ENCODE measurements at regions not wholly inside any gene's neighbourhood (a gene's known extent, or its start where the extent isn't known, plus 50 kb on each side); places are given as distances from the start of the nearest gene placed in this dataset.

DNA sequence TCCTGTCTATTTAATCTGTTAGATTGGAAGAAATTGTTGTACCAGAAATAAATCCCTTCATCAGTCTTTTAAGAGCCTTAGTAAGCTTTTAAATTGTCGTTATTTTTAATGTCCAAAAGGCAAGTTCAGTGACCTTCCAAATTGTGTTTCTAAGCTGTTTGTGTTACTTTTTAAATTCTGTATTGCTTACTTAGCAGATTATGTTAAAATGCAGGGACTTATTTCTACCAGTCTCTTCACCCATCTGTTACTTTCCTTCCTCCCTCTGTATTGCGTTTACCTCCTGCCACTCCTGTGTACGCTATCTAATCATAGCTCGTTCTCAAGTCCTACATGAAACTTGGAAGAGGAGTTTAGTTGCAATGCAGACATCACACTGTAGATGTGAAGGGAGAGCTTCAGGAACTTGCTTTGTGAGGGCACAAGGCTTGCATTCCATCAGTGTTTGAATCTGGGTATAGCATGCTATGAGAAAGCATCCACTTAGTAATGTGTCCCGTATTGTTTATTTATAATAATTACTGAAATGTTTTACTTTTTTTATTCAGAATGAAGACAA, 406.5 kb upstream of the RGS6 start:
- no peak for DNase-seq (ENCODE audit: extremely low read depth in 1 of 2, low read depth in 1 of 2)

DNA sequence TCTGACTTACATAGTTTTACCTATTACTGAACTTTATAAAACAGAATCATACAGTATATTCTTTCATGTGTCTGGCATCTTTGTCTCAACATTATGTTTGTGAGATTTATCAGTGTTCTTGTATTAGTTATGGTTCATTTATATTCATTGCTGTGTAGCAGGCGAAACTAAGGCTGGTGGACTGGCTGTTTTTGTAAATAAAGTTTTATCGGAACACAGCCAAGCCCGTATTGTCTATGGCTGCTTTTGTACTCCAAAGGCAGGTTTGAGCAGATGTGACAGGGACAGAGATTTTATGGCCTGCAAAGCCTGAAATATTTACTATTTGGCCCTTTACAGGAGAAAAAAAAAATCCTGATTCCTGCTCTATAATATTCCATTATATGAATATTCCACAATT, 405.8 kb upstream of the RGS6 start:
- DNase-seq (ENCODE audit: extremely low read depth in 1 of 2, low read depth in 1 of 2): no peak

DNA sequence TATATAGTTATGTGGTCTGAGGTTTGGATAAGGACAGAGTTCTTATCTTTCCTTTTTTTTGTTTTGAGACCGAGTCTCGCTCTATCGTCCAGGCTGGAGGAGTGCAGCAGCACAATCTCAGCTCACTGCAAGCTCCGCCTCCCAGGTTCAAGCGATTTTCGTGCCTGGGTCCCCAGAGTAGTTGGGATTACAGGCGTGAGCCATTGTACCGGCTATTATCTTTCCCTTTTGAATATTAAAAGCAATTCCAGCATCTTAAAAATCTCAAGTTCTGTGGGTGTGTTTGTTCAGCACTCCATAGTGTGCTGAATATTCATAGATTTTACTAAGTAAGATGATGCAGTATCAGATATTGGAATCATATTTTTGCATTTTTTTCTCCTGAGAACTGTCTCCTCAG, 404.4 kb upstream of the RGS6 start:
- DNase-seq (ENCODE audit: extremely low read depth in 1 of 2, low read depth in 1 of 2): no peak

DNA sequence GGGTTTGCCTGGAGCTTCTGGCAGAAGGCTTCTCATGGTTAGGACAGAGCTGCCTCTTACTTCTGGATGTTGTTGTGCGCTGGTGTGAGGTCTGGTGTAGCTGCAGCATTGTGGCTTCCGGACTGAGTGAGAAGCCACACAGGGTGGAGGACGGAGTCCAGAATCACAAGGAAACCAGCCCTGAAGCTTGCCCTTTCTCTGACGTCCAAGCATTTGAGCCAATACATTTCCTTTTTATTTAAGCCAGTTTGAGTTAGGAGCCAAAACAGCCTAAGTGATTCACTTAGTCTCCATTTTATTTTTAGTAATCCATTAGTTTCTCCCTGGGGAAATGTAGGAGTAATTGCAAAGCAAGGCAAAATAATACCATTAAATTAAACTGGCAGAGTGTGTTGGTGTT, 402.4 kb upstream of the RGS6 start:
- no peak for DNase-seq (ENCODE audit: extremely low read depth in 1 of 2, low read depth in 1 of 2)

DNA sequence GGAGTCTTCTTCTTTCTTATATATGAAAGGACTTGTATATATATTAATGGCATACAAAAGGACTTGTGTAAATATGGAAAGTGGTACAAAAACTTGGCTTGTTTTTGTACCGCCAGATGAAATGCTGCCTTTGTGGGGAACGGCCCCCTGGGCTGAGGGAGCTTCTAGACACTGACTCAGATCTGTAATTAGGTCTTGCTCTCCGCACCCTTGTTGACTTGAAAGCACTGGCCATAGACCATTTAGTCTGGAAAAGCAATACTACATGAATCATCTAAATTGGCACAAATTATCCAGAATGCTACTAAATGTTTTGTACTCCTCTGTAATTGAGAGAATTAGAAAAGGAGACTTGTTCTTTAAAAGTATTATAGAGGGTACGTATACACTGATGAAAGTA, 399.9 kb upstream of the RGS6 start:
- no peak for DNase-seq (ENCODE audit: extremely low read depth in 1 of 2, low read depth in 1 of 2)

DNA sequence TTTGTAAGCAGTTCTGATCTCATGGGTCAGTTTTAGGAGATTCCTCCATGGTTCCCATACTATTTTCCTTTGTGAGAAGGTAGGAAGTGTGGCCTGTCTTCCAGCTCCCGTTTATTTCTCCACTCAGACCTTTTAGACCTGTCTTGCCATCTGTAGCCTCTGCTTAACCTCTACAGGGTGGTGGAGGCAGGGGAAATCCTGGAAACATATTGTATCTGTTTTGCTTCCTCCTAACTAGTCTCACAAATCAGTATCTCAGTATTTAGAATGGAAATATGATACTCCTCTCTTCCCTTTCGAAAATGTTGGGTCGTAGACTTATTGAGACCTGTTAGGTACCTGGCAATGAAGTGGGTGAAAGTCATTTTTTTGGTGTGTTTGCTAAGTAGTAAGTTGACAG, 399.4 kb upstream of the RGS6 start:
- DNase-seq (ENCODE audit: extremely low read depth in 1 of 2, low read depth in 1 of 2): no peak

DNA sequence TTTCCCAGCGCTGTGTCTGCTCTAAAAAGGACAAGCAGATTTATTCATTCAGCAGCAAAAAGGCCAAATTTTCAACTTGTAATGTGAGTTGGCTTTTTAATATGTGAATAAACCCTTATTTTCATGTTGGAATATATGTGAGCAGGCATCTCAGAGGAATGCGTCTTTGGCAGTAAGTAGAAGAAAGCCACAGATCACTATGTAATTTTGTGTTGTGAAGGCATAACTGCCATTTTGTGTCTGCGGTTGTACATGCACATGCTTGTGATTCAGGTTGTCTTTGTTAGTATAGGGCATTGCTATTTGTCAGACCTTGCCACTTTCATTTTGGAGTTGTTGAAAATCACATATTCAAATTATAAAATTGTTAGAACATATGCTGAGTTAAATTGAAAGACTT, 398.8 kb upstream of the RGS6 start:
- no peak for DNase-seq (ENCODE audit: extremely low read depth in 1 of 2, low read depth in 1 of 2)

DNA sequence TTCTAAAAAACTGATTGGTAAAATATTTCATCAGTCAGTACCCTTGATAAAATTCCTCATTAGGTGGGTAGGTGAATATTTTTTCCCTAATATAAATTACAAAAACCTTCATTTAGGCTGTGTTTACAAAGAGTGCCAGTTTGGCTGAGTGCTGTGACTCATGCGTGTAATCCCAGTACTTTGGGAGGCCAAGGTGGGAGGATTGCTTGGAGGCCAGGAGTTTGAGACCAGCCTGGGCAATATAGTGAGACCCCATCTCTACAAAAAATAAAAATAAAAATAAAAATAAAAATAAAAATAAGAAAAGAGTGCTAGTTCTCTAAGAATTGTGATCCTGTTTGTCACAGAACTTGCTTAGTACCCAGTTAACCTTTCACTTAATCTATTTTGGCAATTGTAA, 398.4 kb upstream of the RGS6 start:
- no peak for DNase-seq (ENCODE audit: extremely low read depth in 1 of 2, low read depth in 1 of 2)

DNA sequence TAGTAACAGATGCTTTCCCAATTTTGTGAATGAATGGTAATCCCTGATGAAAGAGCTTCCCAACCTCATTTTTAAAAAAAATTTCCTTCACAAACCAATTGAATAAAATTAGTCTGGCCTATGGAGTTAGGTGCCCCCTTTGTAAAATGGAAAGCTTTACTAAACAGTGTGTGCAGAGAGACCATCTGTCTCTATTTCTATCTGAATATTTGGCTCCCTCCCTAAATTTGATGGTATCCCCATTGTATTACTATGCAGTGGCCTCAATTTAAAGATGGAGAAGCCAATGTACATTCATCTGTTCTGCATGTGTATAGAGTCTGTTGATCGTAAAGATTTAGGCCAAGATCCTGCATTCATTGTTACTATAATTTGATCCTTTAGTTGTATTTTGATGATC, 397.7 kb upstream of the RGS6 start:
- DNase-seq (ENCODE audit: extremely low read depth in 1 of 2, low read depth in 1 of 2): no peak

DNA sequence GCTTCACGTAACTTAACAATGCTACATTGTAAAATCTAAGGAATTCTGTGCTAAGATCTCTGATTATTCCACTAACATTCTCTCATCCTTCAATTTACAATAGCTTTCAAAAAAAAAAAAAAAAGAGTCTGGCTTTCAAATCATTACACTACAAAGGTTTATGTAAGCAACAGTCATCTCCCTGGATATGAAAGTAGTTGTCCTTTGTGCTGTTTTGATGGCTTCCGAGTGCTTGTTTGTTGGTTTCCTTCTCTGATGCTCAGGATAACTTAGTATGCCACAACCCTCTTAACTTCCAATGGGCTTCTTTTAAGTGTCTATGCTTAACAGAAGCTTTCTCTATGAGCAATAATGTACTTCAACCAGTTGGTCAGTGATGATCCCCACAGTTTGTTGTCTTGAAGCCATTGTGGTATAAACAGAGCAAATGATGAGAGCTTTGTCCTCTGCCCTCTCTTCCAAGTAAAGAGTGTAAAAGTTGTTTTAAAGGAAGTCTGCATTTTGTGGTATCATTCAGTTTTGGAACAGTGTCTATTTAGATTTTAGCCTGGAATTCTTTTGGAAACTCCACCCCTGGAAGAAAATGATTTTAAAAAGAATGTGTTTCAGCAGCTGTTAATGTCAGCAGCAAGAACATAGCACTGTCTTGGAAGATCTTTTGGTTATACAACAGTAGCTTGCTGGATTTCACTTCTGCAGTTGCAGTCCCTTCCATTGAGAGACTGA, 396.1 kb upstream of the RGS6 start:
- no peak for DNase-seq (ENCODE audit: extremely low read depth in 1 of 2, low read depth in 1 of 2)

DNA sequence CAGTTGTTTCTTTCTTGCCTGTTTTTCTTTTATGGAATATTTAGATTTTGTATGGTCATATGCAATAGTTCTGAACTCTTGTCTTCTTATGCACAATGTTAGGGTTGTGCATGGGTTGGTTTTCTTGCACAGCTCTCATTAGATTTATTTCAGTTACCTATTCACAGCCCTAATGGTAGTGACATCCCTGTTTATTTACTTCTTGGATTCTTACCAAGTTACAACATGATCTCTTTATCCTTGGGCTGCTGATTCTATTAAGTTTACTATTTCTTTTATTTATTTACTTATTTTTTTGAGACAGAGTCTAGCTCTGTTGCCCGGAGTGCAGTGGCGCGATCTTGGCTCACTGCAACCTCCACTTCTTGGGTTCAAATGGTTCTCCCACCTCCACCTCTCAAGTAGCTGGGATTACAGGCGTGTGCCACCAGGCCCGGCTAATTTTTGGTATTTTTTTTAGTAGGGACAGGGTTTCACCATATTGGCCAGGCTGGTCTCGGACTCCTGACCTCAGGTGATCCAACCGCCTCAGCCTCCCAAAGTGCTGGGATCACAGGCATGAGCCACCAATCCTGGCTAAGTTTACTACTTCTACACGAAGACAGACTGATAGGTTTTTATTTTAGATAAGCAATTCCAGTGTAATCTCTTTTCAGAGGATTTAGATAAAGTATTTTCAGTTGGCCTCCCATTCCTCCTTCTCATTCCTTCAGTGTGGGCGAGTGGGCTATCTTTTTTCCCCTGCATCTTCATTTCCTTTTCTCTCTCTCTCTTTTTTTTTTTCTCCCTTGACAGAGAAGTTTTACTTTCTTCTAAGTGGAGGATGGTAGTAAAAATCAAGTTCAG, 395.1 kb upstream of the RGS6 start:
- no peak for DNase-seq (ENCODE audit: extremely low read depth in 1 of 2, low read depth in 1 of 2)

DNA sequence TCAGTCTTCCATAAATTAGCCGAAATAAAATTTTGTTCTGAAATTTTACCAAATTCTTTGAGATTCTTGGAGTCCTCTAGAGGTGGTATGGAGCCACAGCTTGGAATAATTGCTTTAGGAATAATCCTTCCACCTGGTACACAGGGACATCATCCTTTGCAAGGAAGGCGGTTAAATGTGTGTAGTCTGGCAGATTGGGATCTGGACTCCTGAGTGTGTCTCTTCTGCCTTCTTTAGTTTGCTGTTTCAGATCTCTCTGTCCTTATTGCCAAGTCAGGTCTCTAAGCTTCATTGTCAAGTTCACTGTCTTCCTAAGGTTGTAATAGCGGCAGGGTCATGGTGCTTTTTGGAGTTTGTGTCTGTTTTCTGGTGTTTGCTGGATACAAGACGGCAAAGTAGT, 393.9 kb upstream of the RGS6 start:
- DNase-seq (ENCODE audit: extremely low read depth in 1 of 2, low read depth in 1 of 2): no peak

DNA sequence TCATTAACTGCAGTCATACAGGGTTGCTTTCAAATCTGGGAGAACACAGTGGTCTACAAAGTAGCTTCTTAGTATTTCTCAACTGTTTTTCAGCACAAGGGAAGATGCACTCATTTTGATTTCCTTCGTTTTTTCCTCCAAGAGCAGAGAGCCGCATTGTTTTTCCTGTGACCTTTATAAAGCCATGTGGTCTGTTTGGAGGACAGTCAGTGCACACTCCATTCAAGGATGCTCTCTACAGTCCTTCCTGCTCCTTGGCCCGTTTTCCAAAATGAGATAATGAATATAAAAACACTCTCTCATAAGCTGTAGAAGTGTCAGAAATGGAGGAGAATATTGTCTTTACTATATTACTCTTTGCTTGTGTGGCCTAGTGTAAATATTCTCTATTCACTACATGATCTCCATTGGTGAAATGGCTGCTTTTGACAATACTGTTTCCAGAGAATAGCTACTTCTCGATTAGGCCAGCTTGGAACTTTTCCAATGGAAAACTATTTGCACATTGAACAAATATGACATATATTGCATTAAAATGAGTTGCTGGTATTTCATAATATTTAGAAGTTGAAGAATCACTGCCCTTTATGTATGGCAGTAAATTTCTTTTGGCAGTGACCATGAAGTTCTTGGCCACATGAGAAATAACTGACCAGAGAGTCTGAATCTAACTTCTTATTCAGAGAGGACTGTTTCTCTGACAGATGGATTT, 393.1 kb upstream of the RGS6 start:
- no peak for DNase-seq (ENCODE audit: extremely low read depth in 1 of 2, low read depth in 1 of 2)

DNA sequence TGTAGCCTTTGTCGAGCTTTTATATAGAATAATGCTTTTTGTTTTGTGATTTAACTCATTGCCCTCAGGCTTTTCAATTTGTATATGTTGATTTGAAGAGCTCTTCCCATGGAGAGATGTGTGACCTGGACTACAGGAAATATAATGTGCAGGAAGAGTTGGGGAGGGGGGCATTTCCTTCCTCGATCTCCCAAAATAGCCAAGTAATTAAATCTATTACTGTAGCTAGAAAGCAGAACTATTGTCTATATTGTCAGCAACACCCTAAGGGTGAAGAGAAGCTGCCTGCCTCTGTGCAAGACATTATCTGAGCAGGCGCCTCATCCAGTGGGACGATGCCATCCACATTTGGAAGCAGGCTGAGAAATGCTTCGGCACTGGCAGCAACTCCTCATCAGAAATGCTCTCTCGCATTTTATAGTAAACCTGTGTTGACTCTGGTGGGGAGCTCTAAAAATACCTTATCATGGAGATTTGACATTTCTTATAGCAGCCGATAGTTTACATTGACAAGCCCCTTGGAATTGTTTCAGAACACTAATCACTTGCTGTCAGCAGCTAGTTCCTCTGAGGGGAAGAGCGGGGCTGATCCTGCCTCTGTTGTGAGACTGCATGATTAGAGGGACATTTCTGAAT, 392.5 kb upstream of the RGS6 start:
- DNase-seq (ENCODE audit: extremely low read depth in 1 of 2, low read depth in 1 of 2): no peak

DNA sequence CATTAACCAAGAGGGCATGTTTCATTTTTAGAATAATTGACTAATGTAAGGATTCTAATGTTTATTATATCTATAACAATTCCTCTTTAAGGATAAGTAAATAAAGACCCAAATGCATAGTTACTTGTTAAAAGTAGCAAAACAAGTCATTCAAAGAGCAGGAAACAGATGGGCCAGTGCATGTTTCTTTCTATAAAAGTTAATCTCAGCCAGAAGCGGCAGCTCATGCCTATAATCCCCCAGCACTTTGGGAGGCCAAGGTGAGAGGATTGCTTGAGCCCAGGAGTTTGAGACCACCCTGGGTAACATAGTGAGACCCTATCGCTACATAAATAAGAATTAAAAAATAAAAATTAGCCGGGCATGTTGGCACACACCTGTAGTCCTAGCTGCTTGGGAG, 391.0 kb upstream of the RGS6 start:
- DNase-seq (ENCODE audit: extremely low read depth in 1 of 2, low read depth in 1 of 2): no peak

DNA sequence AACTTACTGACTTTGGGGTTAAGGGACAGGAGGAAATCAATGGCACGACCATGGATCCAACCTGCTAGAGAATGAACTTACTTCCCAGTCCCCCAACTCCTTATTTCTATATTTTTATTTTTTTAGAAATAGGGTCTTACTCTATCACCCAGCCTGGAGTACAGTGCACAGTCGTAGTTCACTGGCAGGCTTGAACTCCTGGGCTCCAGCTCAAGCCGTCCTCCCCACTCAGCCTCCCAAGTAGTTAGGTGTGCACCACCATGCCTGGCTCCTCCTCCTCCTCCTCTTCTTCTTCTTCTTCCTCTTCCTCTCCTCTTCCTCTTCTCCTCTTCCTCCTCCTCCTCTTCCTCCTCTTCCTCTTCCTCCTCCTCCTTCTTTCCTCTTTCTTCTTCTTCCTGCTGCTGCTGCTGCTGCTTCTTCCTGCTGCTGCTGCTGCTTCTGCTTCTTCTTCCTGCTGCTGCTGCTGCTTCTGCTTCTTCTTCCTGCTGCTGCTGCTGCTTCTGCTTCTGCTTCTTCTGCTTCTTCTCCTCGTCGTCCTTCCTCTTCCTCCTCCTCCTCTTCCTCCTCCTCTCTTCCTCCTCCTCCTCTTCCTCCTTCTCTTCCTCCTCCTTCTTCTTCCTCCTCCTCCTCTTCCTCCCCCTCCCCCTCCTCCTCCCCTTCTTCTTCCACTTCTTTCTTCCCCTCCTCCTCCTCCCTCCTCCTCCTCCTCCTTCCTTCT, 390.1 kb upstream of the RGS6 start:
- DNase-seq (ENCODE audit: extremely low read depth in 1 of 2, low read depth in 1 of 2): no peak

DNA sequence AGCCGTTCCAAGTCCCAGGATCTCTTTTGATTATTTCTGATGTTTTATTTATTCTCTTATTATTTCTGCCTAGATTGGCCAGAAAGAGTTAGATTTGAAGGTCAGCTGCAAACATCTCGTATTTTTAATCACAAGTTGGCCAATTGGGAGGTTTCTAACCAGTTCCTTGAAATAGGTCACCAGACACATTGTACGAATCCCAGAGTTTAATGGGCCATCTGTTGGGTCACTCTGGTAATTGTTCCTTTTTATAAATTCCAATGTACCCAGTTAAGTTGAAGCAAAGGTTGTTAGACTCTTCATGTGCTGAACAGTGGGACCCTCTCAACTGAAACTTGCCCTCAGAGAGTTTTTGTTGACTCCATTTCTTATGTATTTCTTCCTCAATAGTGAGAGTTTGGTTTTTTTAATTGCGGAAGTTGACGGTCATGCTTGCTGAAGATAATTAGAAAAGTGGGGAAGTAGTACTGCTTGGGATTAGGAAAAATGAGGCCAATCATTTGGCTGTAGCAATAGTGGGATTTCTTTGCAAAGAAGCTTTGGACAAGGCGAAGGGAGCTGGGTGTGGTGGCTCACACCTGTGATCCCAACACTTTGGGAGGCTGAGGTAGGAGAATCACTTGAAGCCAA, 382.7 kb upstream of the RGS6 start:
- DNase-seq (ENCODE audit: extremely low read depth in 1 of 2, low read depth in 1 of 2): no peak

DNA sequence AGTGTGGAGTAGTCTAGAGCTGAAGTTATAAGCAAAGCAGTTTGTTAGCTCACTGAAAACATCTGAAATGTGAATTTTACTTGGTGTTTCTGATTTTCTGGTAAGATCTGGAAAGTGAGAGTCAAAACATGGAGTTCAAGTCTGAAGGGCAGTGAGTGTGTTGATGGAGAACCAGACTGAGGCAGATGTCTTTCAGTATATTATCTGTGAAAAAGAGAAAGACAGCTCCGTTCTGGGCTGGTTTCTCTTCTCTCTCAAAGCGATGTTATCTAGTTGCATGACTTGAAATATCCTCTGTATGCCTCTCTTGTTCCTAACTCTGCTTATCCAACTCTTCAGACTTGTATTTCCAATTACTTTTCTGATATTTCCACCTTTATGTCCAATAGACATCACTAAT, 381.9 kb upstream of the RGS6 start:
- DNase-seq (ENCODE audit: extremely low read depth in 1 of 2, low read depth in 1 of 2): no peak

DNA sequence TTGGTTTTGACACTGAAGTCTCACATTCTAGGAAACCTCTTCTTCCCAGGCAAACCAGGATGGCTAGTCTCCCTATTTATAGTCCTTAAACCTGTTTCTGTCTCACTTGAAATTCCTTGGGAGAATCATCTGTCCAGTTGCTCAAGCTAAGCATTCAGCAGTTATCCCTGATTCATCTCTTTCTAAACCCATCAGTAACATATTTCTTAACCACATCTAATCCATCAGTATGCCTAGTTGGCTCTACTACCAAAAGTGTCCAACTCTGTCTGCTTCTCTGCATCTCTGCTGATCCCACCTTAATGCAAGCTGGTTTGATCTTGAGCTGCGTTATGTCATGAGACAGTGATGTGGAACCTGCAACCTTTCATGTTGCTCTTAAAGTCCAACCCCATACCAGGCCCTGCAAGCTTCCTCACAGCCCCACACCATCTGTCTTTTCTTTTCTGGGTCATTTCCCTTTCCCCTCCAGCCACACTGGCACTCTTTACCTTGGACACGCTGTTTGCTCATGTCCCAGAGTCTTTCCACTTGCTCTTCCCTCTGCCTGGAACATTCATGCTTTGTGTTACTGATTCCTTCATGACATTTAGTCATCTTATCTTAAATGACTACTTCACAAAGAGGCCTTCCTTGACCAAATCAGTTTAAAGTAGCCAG, 380.8 kb upstream of the RGS6 start:
- no peak for DNase-seq (ENCODE audit: extremely low read depth in 1 of 2, low read depth in 1 of 2)

DNA sequence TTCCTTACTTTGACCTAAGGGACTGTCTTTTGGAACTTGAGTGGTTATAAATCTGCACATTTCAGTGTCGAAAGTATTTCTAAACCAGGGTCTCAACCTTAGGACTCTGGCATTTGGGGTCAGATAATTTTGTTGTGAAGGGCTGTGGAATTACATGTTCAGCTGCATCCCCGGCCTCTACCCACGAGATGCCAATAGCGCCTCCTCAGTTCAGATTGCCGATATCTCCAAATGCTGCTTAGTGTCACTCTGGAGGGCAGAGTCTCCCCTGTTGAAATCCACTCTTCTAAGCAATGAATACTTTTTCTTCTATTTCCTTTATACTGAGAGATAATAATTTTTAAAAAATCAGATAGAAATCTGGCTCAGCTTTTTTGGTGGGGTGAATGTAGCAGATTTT, 379.4 kb upstream of the RGS6 start:
- DNase-seq (ENCODE audit: extremely low read depth in 1 of 2, low read depth in 1 of 2): no peak
